HG03135 (cell line): ENCODE measurements at regions not wholly inside any gene's neighbourhood (a gene's known extent, or its start where the extent isn't known, plus 50 kb on each side); places are given as distances from the start of the nearest gene placed in this dataset.

Experiments used
- ATAC-seq: cut with Tn5 transposase; IDR thresholded peaks from one replicate; pipeline ENCODE4 v1.9.1; 2021; ENCODE audit warnings: mild to moderate bottlenecking, moderate library complexity; ENCODE audit not compliant: unreplicated experiment

GRCh38 chr5:125401724-125402622 is 655.5 kb upstream of the ZNF608 start:
- ATAC-seq, result no peak

DNA sequence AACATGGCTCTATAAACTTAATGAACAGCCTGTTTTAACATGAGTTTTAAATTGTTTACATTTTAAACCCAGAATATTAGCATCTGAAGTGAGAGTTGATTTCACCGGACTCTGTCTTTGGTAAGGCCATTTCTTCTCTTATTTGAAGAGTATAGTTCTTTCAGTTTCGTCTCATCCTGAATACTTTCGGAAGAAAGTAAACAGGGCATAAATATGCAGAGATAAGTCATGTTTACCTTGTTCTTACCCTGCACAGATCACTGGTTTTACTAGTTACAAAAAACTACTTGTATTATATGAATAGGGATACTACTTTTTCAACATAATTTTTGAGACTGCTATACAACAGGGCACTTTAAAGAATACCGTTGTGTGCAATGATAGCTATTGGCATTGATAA is 656.3 kb upstream of the ZNF608 start:
- no peak for ATAC-seq

GRCh38 chr5:125404056-125404455 is 657.6 kb upstream of the ZNF608 start:
- no peak for ATAC-seq

DNA sequence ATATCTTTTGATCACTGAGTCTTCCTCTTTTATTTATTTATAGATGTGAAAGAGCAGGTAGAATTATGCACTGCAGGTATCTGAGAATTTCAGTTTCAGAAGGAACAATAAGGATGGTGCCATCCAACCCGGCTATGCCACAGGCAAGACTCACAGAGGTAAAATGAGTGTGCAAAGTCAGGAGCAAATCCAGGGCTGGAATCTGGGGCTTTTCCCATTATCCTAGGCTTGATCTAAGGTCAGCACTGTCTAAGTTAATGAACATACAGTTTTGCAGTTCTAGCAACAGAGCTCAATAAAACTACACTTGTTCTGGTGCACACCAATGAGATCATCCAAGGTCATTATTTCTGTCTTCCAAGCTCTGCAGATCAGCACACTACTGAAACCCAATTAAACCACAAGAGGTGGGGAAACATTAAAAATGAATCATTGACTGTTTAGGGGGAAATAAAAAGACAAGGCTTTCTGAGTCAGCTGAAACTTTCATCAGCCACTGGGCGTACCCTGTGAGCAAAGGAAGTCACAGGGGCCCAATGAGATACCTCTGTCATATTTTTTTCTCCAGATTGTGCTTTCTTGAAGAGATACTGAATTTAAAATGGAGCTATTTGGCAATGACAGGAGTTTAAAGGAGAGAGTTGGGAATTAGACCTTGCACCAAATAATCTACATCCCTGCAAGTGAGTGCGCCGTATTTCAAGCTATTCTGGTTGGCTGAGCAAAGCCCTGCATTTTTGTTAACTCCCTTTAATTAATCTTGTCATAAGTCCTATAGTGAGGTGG is 662.2 kb upstream of the ZNF608 start:
- peak; percentile 45 for ATAC-seq

DNA sequence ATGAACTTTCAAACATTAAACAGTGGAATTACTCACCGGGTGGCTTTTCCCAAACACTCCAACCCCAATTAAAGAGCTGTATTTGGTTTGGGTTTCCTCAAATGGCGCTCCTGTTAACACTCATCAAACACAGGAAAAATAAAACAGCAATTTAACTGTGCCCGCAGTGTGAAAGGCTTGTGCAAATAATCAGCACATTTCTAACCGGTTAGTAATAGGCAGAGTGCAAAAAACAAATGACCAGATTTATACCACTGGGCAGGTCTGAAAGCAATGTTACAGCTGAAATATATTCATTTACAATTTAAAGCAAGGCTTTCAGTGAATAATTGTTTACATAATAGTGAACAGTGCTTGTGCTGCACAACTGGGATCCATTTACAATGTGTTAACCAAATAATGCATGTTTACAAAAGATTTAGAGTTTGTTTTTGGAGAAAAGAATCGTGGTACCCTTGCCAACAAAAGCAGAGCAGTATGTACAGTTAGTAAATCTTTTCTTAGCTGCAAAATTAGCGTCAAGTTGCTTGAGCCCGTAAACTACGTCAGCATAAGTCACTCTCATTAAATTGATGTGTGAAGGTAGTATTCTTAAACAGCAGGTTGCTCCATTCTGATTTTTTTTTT is 662.9 kb upstream of the ZNF608 start:
- ATAC-seq, result no peak

GRCh38 chr5:125409861-125410536 is 663.6 kb upstream of the ZNF608 start:
- no peak for ATAC-seq

- no peak for ATAC-seq
These were observed 664.2 kb upstream of the ZNF608 start for GRCh38 chr5:125410537-125411070.

GRCh38 chr5:125411071-125411743 is 664.8 kb upstream of the ZNF608 start:
- peak; percentile 49 for ATAC-seq

- peak; percentile 52 for ATAC-seq
These were observed 665.5 kb upstream of the ZNF608 start for GRCh38 chr5:125411744-125412560.

- ATAC-seq, result peak; percentile 46
These were observed 666.4 kb upstream of the ZNF608 start for GRCh38 chr5:125412561-125413495.

DNA sequence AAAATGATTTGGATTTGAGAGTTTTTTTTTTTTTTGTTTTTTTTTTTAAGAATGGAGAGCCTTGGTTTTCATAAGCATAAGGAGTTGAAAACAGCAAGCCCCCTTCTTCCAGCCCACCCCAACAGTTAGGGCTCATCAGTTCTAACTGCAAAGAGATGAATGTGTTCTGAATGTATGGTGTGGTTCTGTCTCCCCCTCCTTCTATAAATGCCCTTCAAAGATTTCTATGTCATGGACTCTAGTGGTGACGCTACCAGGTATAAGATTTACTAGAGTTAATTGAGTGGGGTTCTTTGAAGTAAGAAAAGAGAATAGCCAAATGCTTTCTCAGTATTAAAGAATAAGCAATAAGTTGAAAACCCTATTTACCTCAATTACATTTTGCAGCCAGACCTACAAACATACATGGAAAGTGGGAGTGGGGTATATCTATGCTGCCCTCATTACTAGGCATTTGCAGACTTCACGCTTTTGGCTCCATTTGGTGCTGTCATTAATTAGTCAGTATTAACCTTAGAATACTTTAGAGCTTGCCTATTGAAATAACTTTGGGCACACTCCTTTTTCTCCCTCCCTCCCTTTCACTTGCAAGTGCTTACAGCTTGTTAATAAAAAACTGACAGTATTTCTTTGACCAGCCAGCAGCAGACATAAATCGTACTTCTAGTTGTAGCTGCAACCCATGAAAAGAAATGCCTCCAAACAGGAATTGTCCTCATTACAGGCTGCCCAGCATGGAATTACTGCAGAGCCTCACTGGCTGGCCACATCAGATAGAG is 667.2 kb upstream of the ZNF608 start:
- ATAC-seq, result no peak

DNA sequence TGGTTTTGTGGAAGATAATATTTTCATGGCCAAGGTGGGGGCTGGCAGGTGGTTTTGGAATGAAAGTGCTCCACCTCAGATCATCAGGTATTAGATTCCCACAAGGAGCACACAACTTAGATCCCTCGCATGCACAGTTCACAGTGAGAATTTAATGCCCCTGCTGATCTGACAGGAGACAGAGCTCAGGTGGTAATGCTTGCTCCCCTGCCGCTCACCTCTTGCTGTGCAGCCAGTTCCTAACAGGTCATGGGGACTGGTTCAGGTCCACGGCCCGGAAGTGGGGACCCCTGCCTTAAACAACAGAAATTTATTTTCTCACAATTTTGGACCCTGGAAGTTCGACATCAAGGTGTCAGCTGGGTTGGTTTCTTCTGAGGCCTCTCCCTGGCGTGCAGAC is 668.7 kb upstream of the ZNF608 start:
- no peak for ATAC-seq

DNA sequence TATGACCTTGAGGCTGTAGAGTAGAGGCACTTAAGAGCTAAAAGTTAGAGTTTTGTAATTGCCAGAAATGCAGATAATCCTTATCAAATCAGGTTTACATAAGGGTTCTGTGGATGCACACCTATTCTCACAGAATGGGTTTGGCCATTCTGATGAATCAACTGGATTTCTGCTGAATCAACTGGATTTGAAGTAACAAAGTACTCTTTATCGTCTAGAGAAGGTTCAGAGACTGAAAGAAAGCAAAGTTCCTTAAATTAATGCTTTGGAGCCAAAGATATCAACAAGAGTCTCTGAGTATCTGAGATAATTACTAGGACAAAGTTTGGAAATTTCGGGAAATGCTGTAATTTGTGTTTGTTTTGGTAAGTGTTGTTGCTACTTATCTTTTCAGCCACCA is 669.6 kb upstream of the ZNF608 start:
- no peak for ATAC-seq

GRCh38 chr5:125421006-125421405 is 674.6 kb upstream of the ZNF608 start:
- ATAC-seq, result no peak

DNA sequence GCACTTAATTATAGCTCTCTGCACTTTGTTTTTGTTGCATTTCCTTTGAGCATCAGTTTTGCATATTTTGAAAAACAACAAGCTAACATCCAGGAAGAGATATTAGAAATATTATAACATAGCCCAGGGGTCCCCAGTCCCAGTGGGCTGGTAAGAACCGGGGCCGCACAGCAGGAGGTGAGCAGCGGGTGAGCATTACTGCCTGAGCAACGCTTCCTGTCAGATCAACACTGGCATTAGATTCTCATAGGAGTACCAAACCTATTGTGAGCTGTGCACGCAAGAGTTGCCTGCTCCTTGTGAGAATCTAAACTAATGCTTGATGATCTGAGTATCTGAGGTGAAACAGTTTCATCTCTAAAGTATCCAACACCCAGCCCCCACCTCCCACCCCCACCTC is 675.9 kb upstream of the ZNF608 start:
- no peak for ATAC-seq

GRCh38 chr5:125424402-125425141 is 678.1 kb upstream of the ZNF608 start:
- ATAC-seq, result no peak

DNA sequence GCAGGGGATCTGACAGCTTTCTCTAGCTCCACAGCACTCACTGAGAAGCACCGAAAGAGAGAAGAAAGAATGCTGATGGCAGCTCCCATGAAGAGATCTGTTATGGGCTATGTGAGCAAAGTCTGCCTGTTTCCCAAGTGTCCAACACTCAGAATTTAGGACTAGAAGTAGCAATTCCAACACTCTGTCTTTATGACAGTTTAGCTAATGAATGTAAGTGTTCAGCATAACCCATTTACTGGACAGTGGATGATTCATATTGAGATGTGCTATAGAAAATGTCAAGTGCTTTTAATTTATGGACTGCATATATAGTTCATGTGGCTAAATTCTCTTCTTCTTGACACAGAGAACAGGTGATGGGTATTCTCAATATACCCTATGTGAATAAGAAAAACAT is 683.1 kb upstream of the ZNF608 start:
- ATAC-seq, result no peak
